ENCODE measurements at regions not wholly inside any gene's neighbourhood (a gene's known extent, or its start where the extent isn't known, plus 50 kb on each side); places are given as distances from the start of the nearest gene placed in this dataset.

- no peak for TF ChIP-seq POLR2AphosphoS5 (IDR thresholded peaks at IDR 0.05; ENCODE audit: low read depth, low read length)
- no peak for TF ChIP-seq POLR2A (IDR thresholded peaks at IDR 0.05; ENCODE audit: low read depth, low read length)
- TF ChIP-seq TAF1 (IDR thresholded peaks at IDR 0.05; ENCODE audit: low read depth, low read length) = no peak
Measured at GRCh38 chr18:79600596-79600995, 79.0 kb upstream of the CTDP1 start.
